ENCODE measurements at regions not wholly inside any gene's neighbourhood (a gene's known extent, or its start where the extent isn't known, plus 50 kb on each side); places are given as distances from the start of the nearest gene placed in this dataset.

DNA sequence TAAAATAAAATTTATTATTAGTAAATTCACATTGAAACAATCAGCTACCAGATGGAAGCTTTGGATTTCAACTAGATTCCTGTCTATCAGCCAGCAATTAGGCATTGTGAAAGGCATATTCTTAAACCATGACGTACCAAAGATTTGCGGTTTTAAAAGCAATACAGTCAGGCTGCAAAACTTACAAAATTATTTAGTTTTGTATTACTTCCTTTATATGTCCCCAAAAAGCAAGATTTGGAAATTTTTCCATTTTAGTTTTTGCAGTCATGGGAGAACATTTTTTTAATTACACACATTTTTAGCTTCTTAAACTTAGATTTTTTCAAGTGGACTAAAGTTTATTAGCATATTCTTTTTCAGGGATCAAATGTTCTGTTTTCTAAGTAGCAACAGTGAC is 225.0 kb upstream of the KITLG start:
- H3K4me3 ChIP-seq (ENCODE audit: low read length), result no peak overlapping the region
- no peaks in the 10 kb centered on the region for H3K27me3 ChIP-seq (ENCODE audit: insufficient read depth, low read length)
- no peaks in the 10 kb centered on the region for H3K4me1 ChIP-seq (ENCODE audit: insufficient read depth, low read length)
- no peaks in the 10 kb centered on the region for H3K9me3 ChIP-seq (ENCODE audit: low read depth, low read length)

DNA sequence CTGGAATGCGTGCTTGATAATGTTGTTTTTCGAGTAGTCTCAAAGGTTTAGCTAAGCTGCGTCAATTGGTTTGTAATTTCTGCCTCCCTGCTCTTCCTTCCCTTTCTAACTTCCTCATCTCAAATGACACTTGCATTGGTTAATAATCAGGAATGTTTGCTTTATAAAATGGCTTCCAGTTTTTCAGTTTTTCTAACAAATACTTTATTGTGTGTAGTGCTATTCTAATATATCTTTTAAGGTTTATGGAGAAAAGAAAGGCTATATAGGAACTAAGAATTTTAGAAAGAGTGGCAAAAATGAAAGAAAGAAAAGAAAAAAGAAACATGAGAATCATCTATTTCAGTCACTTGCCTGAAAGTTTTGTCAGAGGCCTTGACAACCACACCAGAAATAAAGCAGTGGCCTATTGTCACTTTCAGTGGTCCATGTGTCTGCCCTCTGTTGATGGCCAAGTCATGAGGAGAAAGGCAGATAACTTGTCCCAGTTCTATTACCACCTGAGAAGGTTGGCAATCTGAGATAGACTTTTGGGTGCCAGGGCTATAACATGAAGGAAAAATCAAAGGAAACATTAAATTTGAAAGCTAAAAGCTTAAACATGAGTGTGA is 221.9 kb upstream of the KITLG start:
- Histone ChIP-seq H3K4me1 (ENCODE audit: insufficient read depth, low read length) (no peaks in the 10 kb centered on the region), H3K4me3 (ENCODE audit: low read length) (no peak overlapping the region), H3K9me3 (ENCODE audit: low read depth, low read length) (no peaks in the 10 kb centered on the region), H3K27me3 (ENCODE audit: insufficient read depth, low read length) (no peaks in the 10 kb centered on the region)

DNA sequence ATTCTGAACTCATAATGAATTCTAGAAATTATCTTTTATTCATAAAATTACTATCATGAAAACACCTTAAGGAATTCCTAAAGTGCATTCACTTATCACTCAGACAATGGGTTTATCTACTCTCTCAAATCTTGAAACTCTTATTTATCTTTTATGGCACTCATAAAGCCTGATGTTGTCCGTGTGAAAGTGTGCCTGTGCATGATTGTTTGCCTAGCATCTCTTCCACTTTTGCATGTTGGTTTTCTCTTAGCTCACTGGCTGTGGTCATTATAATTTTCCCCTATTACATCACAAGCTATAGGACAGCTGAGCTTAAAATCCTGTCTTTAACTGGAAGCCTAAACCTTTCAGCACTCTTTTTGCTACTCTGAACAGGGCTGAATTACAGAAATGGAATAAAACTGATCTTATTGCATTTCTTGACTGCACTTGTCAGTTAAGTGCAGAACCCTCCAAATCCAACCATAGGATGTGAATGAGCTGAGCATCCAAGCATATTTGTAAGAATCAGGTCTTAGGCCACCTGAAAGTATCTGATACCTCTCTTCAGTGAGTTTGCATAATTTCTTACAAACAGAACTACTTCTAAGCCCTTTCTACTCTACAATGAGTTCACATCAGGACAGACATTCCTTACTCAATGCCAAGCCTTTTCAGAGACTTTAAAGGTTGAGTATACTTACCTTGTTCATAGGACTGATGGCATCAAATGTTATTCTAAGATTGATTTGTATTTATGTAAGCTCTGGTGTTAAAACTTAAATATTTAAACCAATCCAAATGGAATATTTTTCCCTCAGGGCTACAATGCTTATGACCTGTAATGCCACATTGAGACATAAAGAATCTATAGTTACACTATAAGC is 221.2 kb upstream of the KITLG start:
- Histone ChIP-seq H3K27me3 (ENCODE audit: insufficient read depth, low read length) (no peaks in the 10 kb centered on the region), H3K4me1 (ENCODE audit: insufficient read depth, low read length) (no peaks in the 10 kb centered on the region), H3K9me3 (ENCODE audit: low read depth, low read length) (no peaks in the 10 kb centered on the region), H3K4me3 (ENCODE audit: low read length) (no peak overlapping the region)

DNA sequence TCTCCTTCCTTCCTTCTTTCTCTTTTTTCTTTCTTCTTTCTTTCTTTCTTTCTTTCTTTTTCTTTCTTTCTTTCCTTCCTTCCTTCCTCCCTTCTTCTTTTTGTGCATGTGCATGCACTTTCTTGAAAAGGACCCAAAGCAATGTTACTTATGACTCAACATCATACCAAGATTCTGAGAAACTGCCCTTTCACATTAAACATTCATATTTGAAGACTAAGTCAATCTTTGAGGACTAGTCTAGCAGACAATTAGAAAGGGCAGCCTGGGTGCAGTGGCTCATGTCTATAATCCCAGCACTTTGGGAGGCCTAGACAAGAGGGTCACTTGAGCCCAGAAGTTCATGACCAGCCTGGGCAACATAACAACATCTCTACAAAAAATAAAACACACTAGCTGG is 212.8 kb upstream of the KITLG start:
- Histone ChIP-seq H3K27me3 (ENCODE audit: insufficient read depth, low read length) (no peaks in the 10 kb centered on the region), H3K4me1 (ENCODE audit: insufficient read depth, low read length) (no peaks in the 10 kb centered on the region), H3K9me3 (ENCODE audit: low read depth, low read length) (no peaks in the 10 kb centered on the region), H3K4me3 (ENCODE audit: low read length) (no peak overlapping the region)

DNA sequence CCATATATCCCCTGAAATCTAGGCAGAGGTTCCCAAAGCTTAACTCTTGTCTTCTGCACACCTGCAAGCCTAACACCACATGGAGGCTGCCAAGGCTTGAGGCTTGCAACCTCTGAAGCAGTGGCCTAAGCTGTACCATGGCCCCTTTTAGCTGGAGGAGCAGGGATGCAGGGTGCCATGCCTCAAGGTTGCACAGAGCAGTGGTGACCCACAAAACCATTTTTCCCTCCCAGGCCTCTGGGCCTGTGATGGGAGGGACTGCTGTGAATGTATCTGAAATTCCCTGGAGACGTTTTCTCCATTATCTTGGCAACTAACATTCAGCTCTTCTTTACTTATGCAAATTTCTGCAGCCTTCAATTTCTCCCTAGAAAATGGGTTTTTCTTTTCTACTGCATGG is 210.0 kb upstream of the KITLG start:
- H3K4me3 ChIP-seq (ENCODE audit: low read length), result no peak overlapping the region

DNA sequence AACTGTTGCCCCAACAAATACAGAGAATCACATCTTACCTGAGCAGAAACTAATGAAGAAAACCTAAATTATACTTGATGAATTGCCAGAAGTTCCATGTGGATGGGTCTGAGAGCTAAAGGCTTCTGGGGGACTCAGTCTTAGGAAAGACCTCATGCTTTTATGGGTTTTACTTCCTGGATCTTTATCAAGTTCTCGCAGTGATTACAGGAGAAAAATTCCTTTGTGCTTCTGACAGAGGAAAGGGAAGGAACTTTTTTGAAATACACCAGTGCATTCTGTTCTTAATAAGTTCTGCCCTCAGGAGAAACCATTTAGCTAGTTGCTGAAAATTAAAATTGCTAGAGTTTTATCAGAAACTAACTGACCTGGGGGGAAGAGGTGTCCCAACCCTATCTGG is 203.9 kb upstream of the KITLG start:
- H3K4me3 ChIP-seq (ENCODE audit: low read length), result no peak overlapping the region
- H3K27me3 ChIP-seq (ENCODE audit: insufficient read depth, low read length), result no peaks in the 10 kb centered on the region
- no peaks in the 10 kb centered on the region for H3K4me1 ChIP-seq (ENCODE audit: insufficient read depth, low read length)
- H3K9me3 ChIP-seq (ENCODE audit: low read depth, low read length), result no peaks in the 10 kb centered on the region

More for the DNA sequence above, 210.0 kb upstream of the KITLG start:
- no peaks in the 10 kb centered on the region for H3K9me3 ChIP-seq (ENCODE audit: low read depth, low read length)
- no peaks in the 10 kb centered on the region for H3K27me3 ChIP-seq (ENCODE audit: insufficient read depth, low read length)
- H3K4me1 ChIP-seq (ENCODE audit: insufficient read depth, low read length), result no peaks in the 10 kb centered on the region

DNA sequence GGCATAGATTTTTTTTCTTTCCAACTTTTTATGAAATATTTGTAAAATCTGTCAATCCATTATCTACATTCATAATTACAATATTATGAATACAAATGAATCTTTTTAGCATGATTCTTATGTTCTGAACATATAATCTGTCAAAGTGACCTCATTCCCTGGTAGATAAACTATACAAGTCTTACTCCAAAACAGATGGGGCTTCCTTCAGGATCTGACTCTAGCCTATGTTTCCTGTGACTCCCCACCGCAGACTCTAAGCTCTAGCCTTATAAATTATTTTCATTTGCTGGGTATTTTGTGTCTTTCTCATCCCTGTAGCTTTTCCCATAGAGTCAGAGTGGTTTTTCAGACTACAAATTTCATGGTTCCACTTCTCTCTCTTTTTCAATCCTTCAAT is 202.1 kb upstream of the KITLG start:
- no peak overlapping the region for H3K4me3 ChIP-seq (ENCODE audit: low read length)
- H3K4me1 ChIP-seq (ENCODE audit: insufficient read depth, low read length), result no peaks in the 10 kb centered on the region
- H3K9me3 ChIP-seq (ENCODE audit: low read depth, low read length), result no peaks in the 10 kb centered on the region
- H3K27me3 ChIP-seq (ENCODE audit: insufficient read depth, low read length), result no peaks in the 10 kb centered on the region

DNA sequence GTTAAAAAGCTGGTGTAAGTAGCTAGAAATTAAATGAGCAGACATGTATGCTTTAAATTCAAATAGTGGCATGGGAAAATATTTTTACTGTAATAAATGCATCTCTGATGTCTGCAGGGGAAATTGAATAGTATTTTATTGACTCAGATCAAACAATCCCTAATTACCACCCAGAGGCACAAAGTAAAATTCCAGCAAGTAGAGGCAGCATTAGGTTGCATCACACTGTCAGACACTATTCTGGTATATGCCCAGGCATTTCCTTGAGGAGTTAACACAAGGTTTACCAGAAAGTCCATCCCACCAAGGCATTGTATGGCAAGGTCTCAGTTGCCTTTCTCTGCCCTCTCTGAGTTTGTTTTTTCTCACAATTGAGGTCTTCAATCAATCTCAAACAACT is 201.6 kb upstream of the KITLG start:
- Histone ChIP-seq H3K4me3 (ENCODE audit: low read length) (no peak overlapping the region), H3K9me3 (ENCODE audit: low read depth, low read length) (no peaks in the 10 kb centered on the region), H3K4me1 (ENCODE audit: insufficient read depth, low read length) (no peaks in the 10 kb centered on the region), H3K27me3 (ENCODE audit: insufficient read depth, low read length) (no peaks in the 10 kb centered on the region)

DNA sequence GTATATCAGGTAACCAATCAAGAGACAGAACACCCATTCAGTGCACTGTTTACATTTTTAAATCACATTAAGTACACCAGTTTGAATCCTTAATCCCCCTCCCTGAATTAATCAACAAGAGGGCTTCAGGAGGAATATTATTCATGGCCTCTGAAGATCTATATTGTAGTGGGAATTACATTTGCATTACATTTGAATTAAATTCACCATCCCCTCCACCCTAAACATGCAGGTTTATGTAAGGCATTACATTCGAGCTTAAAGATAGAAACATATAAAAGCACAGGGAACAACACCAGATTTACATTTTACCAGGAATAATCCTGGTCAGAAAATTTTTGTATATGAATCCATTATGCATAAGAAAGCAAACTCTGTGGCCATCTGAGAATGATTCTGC is 197.8 kb upstream of the KITLG start:
- Histone ChIP-seq H3K9me3 (ENCODE audit: low read depth, low read length) (no peaks in the 10 kb centered on the region), H3K27me3 (ENCODE audit: insufficient read depth, low read length) (no peaks in the 10 kb centered on the region), H3K4me3 (ENCODE audit: low read length) (no peak overlapping the region), H3K4me1 (ENCODE audit: insufficient read depth, low read length) (no peaks in the 10 kb centered on the region)

DNA sequence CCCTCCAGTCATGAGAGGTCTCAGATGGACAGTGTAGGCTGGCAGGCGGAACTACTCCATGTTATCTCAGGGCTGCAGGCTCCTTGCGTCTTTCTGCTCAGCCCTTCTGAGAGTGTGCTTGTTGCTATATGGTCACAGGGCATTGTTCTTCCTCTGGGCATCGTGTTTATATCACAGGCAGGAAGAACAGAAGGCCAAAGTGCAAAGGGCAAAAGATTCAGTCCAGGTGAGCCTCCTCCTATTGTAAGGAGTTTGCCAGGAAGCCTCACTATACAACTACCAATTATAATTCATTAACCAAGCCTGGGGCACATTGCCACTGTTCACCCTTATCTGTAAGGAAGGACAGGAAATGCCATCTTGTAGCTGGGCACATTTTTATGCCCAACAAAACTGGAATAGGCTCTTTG is 195.5 kb upstream of the KITLG start:
- no peak overlapping the region for H3K4me3 ChIP-seq (ENCODE audit: low read length)
- no peaks in the 10 kb centered on the region for H3K27me3 ChIP-seq (ENCODE audit: insufficient read depth, low read length)
- H3K9me3 ChIP-seq (ENCODE audit: low read depth, low read length), result no peaks in the 10 kb centered on the region
- no peaks in the 10 kb centered on the region for H3K4me1 ChIP-seq (ENCODE audit: insufficient read depth, low read length)

DNA sequence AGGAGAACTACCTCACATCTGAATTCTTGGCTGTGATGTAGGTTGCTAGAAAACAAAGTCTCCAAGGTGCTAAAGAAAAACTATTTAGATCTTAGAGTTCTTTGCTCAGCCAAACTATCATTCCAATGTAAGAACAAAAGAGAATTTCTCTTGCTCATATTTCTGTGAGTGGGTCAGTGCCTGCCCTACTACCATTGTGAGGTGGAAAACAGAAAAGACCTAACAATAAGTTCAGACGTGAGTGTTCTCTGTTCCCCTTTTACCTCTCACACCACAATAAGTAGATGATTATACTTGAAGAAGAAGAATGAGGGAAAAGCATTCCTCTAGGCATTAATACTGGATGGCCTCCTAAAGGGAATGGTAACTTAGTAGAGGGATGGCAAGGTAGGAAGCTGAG is 187.4 kb upstream of the KITLG start:
- H3K4me1 ChIP-seq (ENCODE audit: insufficient read depth, low read length), result no peaks in the 10 kb centered on the region
- no peaks in the 10 kb centered on the region for H3K27me3 ChIP-seq (ENCODE audit: insufficient read depth, low read length)
- no peak overlapping the region for H3K4me3 ChIP-seq (ENCODE audit: low read length)
- no peaks in the 10 kb centered on the region for H3K9me3 ChIP-seq (ENCODE audit: low read depth, low read length)

DNA sequence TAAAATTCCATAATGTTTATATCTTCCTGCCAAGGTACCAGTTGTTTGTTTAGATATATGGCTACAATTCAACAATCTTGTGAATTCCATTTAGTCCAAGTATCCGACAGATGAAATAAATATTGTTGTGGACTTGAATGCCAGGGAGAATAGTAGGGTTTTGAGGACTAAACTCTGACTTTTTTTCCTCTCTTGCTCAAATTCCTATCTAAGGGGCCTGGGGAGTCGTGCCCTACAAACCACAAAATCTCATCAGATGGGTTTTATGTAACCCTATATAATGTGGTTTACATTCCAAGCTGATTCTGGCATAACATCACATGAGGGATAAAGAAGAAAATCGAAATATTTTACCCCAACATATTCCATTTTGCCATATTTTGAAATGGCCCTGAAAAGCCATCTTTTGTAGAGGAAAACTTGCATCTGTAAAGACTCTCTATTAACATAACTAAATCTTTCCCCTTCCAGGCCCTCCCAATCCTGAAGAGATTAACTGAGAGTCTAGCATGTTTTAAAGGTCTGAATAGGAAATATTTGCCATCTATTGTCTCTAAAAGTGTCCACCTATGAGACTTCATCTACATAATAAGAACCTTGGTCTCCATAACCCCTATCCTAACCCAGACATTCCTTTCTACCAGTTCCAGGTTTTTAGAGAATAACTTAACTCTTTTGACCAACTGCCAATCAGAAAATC is 184.7 kb upstream of the KITLG start:
- no peaks in the 10 kb centered on the region for H3K4me1 ChIP-seq (ENCODE audit: insufficient read depth, low read length)
- no peaks in the 10 kb centered on the region for H3K27me3 ChIP-seq (ENCODE audit: insufficient read depth, low read length)
- no peak overlapping the region for H3K4me3 ChIP-seq (ENCODE audit: low read length)
- H3K9me3 ChIP-seq (ENCODE audit: low read depth, low read length), result no peaks in the 10 kb centered on the region

DNA sequence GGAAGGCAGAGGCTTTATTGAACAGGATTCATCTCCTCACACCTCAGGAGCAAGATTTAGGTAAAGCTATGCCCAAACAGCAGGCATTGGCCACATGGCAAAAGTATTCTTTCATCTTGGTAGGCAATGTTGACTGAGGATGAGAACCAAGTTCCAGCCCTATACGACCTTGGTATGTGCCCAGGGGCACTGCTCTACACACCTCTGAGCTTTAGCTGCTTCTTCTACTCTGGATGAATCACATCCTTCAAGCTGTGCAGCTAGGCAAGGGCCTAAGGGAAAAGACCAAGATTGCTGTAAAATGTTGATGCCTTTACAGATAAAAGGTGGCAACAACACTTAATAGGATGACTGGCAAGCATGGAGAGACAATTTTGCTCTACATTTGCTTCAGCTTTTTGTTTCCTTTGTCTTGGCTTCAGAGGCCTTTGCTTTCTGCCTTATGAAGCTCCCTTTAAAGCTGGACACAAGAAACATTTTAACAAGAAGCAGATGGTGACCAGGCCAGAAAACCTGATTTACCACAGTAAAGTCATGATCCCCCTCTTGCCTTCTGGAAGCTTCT is 183.3 kb upstream of the KITLG start:
- H3K9me3 ChIP-seq (ENCODE audit: low read depth, low read length), result no peaks in the 10 kb centered on the region
- H3K27me3 ChIP-seq (ENCODE audit: insufficient read depth, low read length), result no peaks in the 10 kb centered on the region
- H3K4me1 ChIP-seq (ENCODE audit: insufficient read depth, low read length), result no peaks in the 10 kb centered on the region
- H3K4me3 ChIP-seq (ENCODE audit: low read length), result no peak overlapping the region

DNA sequence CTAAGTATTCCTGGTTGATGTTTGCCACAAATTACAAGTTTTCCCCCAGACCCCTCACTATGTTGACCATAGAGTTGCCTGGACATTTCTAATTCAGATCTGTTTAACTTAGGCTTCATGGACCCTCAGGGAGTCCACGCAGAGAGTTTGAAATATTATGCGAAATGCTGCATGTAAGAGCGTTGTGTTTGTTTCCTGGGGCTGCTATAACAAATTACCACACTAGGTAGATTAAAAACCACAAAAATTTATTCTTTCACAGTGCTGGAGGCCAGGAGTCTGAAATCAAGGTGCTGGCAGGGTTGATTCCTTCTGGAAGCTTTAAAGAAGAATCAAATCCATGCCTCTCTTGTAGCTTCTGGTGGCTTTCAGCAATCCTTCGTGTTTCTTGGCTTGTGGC is 177.9 kb upstream of the KITLG start:
- Histone ChIP-seq H3K27me3 (ENCODE audit: insufficient read depth, low read length) (no peaks in the 10 kb centered on the region), H3K4me1 (ENCODE audit: insufficient read depth, low read length) (no peaks in the 10 kb centered on the region), H3K9me3 (ENCODE audit: low read depth, low read length) (no peaks in the 10 kb centered on the region), H3K4me3 (ENCODE audit: low read length) (no peak overlapping the region)

DNA sequence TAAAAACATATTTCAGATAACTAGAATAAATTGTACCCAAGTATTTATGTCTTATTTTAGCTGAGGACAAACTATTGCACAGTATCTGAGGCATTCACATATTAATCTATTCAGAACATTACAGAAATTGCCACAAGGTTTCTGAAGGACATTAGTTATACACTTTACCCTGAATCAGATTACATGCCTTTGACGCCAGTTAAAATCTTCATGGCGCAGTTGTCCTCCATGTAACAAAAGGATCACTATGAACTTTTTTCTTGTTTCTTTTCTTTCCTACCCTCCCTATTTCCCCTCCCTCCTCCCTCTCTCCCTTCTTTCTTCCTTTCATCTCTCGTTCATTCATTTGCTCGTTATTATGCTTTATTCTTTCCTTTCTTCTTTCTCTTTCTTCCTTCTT is 176.6 kb upstream of the KITLG start:
- no peak overlapping the region for H3K4me3 ChIP-seq (ENCODE audit: low read length)
- no peaks in the 10 kb centered on the region for H3K9me3 ChIP-seq (ENCODE audit: low read depth, low read length)
- no peaks in the 10 kb centered on the region for H3K4me1 ChIP-seq (ENCODE audit: insufficient read depth, low read length)
- H3K27me3 ChIP-seq (ENCODE audit: insufficient read depth, low read length), result no peaks in the 10 kb centered on the region
